ENCODE measurements at regions not wholly inside any gene's neighbourhood (a gene's known extent, or its start where the extent isn't known, plus 50 kb on each side); places are given as distances from the start of the nearest gene placed in this dataset.

GRCh38 chr16:85524365-85524629 is 88.8 kb upstream of the GSE1 start:
- peaks cover 15% of the 10 kb centered on the region for H3K4me1 Mint-ChIP-seq
- H3K27ac Mint-ChIP-seq: no peak overlapping the region
- 80% methylated on average over 1 to 8 of the region's 8 CpGs for WGBS, 2 experiments (ENCODE audit: insufficient coverage in 1 of 2, insufficient read length in 1 of 2)
- TF ChIP-seq CTCF (conservative IDR thresholded peaks at IDR 0.05): no peak
- Histone ChIP-seq H3K9me3 (ENCODE audit: control insufficient read depth, low read length) (no peaks in the 10 kb centered on the region), H3K4me3 (ENCODE audit: low read length) (no peak overlapping the region), H3K9ac (ENCODE audit: extremely low read depth, low read length, poor library complexity, severe bottlenecking) (no peak overlapping the region), H3K27me3 (ENCODE audit: control insufficient read depth, insufficient read depth, low read length, poor library complexity, severe bottlenecking) (no peaks in the 10 kb centered on the region), H3K36me3 (ENCODE audit: control insufficient read depth, insufficient read depth, low read length) (no peaks in the 10 kb centered on the region), H3K4me1 (ENCODE audit: control insufficient read depth, insufficient read depth, low read length) (peaks cover 12% of the 10 kb centered on the region), H3K27ac (ENCODE audit: low read depth, low read length) (no peak overlapping the region)
- H3K27me3 Mint-ChIP-seq (ENCODE audit: insufficient read depth): no peaks in the 10 kb centered on the region
- no peak overlapping the region for H3K4me3 Mint-ChIP-seq
- DNase-seq: no peak
- H3K36me3 Mint-ChIP-seq (ENCODE audit: low read depth): peaks cover 4% of the 10 kb centered on the region
- H3K9me3 Mint-ChIP-seq: peaks cover 2% of the 10 kb centered on the region

DNA sequence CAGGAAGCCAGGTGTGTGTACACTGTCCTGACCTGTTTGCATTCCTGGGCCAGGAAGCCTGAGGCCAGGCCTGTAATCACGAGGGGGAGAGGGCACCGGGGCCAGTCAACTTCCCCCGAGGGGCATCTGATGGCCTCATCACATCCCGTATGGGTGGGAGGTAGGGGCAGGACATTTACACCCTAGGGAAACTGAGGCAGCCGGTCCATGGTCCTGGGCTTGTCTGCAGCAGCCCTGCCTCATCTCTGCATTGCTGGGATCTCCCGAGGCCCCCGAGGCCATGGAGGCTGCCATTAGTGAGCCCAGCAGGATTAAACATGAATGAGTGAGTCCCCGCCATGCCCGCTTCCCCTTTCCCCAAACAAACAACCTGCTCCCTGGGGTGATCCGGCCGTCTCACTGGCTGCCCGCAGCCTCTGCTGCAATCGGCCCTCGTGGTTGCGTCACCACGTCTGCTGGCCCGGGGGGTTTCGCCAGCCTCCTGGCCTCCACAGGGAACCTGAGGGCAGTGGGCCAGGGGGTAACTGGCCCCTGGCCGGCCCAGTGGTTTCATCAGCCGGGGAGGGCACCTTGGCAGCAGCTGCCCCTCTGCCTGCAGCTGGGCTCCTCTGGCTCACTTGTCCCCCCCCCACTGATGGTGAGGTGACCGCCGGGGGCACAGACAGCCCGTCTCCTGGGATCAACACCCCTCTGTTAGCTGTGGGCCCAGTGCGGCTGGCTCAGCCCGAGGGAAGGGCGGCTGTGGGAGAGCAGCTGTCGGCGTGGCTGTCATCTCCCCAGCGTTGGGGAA is 88.3 kb upstream of the GSE1 start:
- Histone ChIP-seq H3K27ac (ENCODE audit: low read depth, low read length) (peak overlapping the region; percentile 66), H3K27me3 (ENCODE audit: control insufficient read depth, insufficient read depth, low read length, poor library complexity, severe bottlenecking) (no peaks in the 10 kb centered on the region), H3K36me3 (ENCODE audit: control insufficient read depth, insufficient read depth, low read length) (no peaks in the 10 kb centered on the region), H3K4me1 (ENCODE audit: control insufficient read depth, insufficient read depth, low read length) (peaks cover 12% of the 10 kb centered on the region), H3K9me3 (ENCODE audit: control insufficient read depth, low read length) (no peaks in the 10 kb centered on the region), H3K4me3 (ENCODE audit: low read length) (no peak overlapping the region), H3K9ac (ENCODE audit: extremely low read depth, low read length, poor library complexity, severe bottlenecking) (no peak overlapping the region)
- 58 to 81% methylated on average over 11 to 29 of the region's 29 CpGs for WGBS, 2 experiments (ENCODE audit: insufficient coverage in 1 of 2, insufficient read length in 1 of 2)
- H3K36me3 Mint-ChIP-seq (ENCODE audit: low read depth): no peaks in the 10 kb centered on the region
- TF ChIP-seq CTCF (conservative IDR thresholded peaks at IDR 0.05): no peak
- no peak overlapping the region for H3K4me3 Mint-ChIP-seq
- no peaks in the 10 kb centered on the region for H3K9me3 Mint-ChIP-seq
- H3K27ac Mint-ChIP-seq: no peak overlapping the region
- peaks cover 15% of the 10 kb centered on the region for H3K4me1 Mint-ChIP-seq
- H3K27me3 Mint-ChIP-seq (ENCODE audit: insufficient read depth): no peaks in the 10 kb centered on the region
- DNase-seq: peak; percentile 74

DNA sequence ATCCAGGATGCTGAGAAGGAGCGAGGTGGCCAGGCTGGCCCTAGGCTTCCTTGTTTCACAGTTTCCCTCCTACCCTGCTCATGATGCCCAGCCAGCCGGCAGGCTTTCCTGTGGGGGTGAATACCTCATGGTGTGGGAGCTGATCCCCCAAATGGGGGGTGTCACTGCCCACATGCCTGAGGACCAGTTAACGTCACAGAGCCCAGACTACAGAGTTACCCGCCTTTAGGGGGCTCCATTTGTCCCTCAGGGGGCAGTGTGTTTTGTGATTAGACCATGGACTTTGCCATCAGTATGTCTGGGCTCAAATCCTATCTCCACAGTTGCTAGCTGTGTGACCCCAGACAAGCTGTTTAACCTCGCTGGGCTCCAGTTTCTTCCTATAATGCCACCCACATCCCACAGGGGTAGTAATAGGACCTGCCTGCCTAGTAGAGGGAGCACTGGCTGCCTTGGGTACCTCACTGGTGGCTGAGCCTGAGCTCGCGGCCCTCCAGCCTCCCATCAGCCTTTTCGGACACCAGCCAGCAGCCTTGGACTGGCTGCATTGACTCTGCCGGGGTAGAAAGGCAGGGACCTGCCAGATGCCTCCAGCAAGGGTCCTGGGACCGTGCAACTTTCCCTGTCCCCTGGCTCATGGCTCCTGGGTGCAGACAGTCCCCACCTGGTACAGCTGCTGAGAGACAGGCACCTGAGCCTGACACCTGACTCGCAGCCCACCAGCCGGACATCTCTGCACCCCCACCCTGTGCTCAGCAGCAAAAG is 87.5 kb upstream of the GSE1 start:
- Histone ChIP-seq H3K4me3 (ENCODE audit: low read length) (no peak overlapping the region), H3K4me1 (ENCODE audit: control insufficient read depth, insufficient read depth, low read length) (peaks cover 12% of the 10 kb centered on the region), H3K27me3 (ENCODE audit: control insufficient read depth, insufficient read depth, low read length, poor library complexity, severe bottlenecking) (no peaks in the 10 kb centered on the region), H3K27ac (ENCODE audit: low read depth, low read length) (peak overlapping the region; percentile 66), H3K36me3 (ENCODE audit: control insufficient read depth, insufficient read depth, low read length) (no peaks in the 10 kb centered on the region), H3K9me3 (ENCODE audit: control insufficient read depth, low read length) (no peaks in the 10 kb centered on the region), H3K9ac (ENCODE audit: extremely low read depth, low read length, poor library complexity, severe bottlenecking) (no peak overlapping the region)
- Mint-ChIP-seq H3K4me1 (peaks cover 15% of the 10 kb centered on the region), H3K36me3 (ENCODE audit: low read depth) (no peaks in the 10 kb centered on the region), H3K4me3 (no peak overlapping the region), H3K27ac (no peak overlapping the region), H3K27me3 (ENCODE audit: insufficient read depth) (no peaks in the 10 kb centered on the region), H3K9me3 (no peaks in the 10 kb centered on the region)
- TF ChIP-seq CTCF (conservative IDR thresholded peaks at IDR 0.05): peak; percentile 33
- WGBS, 2 experiments (ENCODE audit: insufficient coverage in 1 of 2, insufficient read length in 1 of 2): 88 to 90% methylated on average over 3 to 12 of the region's 12 CpGs
- DNase-seq: no peak

Measured in endodermal cell (in vitro differentiated cells).